ENCODE measurements at regions not wholly inside any gene's neighbourhood (a gene's known extent, or its start where the extent isn't known, plus 50 kb on each side); places are given as distances from the start of the nearest gene placed in this dataset.
A peak's percentile ranks its signal among the peaks of the same experiment; 100 is the strongest.

- Histone ChIP-seq H3K27ac (ENCODE audit: low read depth, low read length) (no peak overlapping the region), H3K27me3 (ENCODE audit: control insufficient read depth in 2 of 2, insufficient read depth in 2 of 2, low read length in 2 of 2) (no peaks in the 10 kb centered on the region), H3K4me3 (ENCODE audit: low read length) (no peak overlapping the region), H3K36me3 (ENCODE audit: control insufficient read depth in 2 of 3, insufficient read depth in 3 of 3, low read length in 3 of 3) (no peaks in the 10 kb centered on the region), H3K4me1 (ENCODE audit: control insufficient read depth in 2 of 2, insufficient read depth in 2 of 2, low read length in 2 of 2) (no peaks in the 10 kb centered on the region), H3K9me3 (ENCODE audit: control insufficient read depth in 2 of 3, low read length in 3 of 3) (no peaks in the 10 kb centered on the region)
- H3K27ac Mint-ChIP-seq: no peak overlapping the region
- ChIA-PET CTCF (no interaction called here), POLR2A (no interaction called here)
- peaks cover 0 to 8% (median 5%) of the 10 kb centered on the region in 7 donors for H3K4me1 Mint-ChIP-seq
- H3K27me3 Mint-ChIP-seq: peaks cover 0 to 8% (median 0%) of the 10 kb centered on the region in 5 donors
- intact Hi-C loops (cut with micrococcal nuclease): no loop called here
- H3K4me3 Mint-ChIP-seq: no peak overlapping the region
- DNase-seq: no peak
- no peak for ATAC-seq
- H3K36me3 Mint-ChIP-seq: no peaks in the 10 kb centered on the region
- H3K9me3 Mint-ChIP-seq: peaks cover 0 to 5% (median 0%) of the 10 kb centered on the region in 11 donors
Observed at GRCh38 chr1:87511449-87511848, 182.8 kb downstream of the LMO4 start.

GRCh38 chr1:87512431-87512830 lies 183.8 kb downstream of the LMO4 start:
- H3K4me1 Mint-ChIP-seq: no peaks in the 10 kb centered on the region
- CTCF ChIA-PET: no interaction called here
- intact Hi-C loops (cut with micrococcal nuclease): no loop called here
- no peaks in the 10 kb centered on the region for H3K4me1 ChIP-seq (ENCODE audit: control insufficient read depth in 2 of 2, insufficient read depth in 2 of 2, low read length in 2 of 2)
- peaks cover 0 to 5% (median 0%) of the 10 kb centered on the region in 5 donors for H3K27me3 Mint-ChIP-seq
- H3K27ac ChIP-seq (ENCODE audit: low read depth, low read length): no peak overlapping the region
- no peaks in the 10 kb centered on the region for H3K36me3 ChIP-seq (ENCODE audit: control insufficient read depth in 2 of 3, insufficient read depth in 3 of 3, low read length in 3 of 3)
- POLR2A ChIA-PET: no interaction called here
- ATAC-seq: no peak
- no peaks in the 10 kb centered on the region for H3K36me3 Mint-ChIP-seq
- H3K27me3 ChIP-seq (ENCODE audit: control insufficient read depth in 2 of 2, insufficient read depth in 2 of 2, low read length in 2 of 2): no peaks in the 10 kb centered on the region
- H3K9me3 ChIP-seq (ENCODE audit: control insufficient read depth in 2 of 3, low read length in 3 of 3): no peaks in the 10 kb centered on the region
- no peak overlapping the region for H3K4me3 ChIP-seq (ENCODE audit: low read length)
- no peak overlapping the region for H3K27ac Mint-ChIP-seq
- peaks cover 0 to 5% (median 0%) of the 10 kb centered on the region in 11 donors for H3K9me3 Mint-ChIP-seq
- DNase-seq: no peak
- no peak overlapping the region for H3K4me3 Mint-ChIP-seq

GRCh38 chr1:87513255-87513654 lies 184.6 kb downstream of the LMO4 start:
- ChIA-PET POLR2A (no interaction called here), CTCF (no interaction called here)
- Histone ChIP-seq H3K4me3 (ENCODE audit: low read length) (no peak overlapping the region), H3K9me3 (ENCODE audit: control insufficient read depth in 2 of 3, low read length in 3 of 3) (no peaks in the 10 kb centered on the region), H3K36me3 (ENCODE audit: control insufficient read depth in 2 of 3, insufficient read depth in 3 of 3, low read length in 3 of 3) (no peaks in the 10 kb centered on the region), H3K4me1 (ENCODE audit: control insufficient read depth in 2 of 2, insufficient read depth in 2 of 2, low read length in 2 of 2) (no peaks in the 10 kb centered on the region), H3K27ac (ENCODE audit: low read depth, low read length) (no peak overlapping the region), H3K27me3 (ENCODE audit: control insufficient read depth in 2 of 2, insufficient read depth in 2 of 2, low read length in 2 of 2) (no peaks in the 10 kb centered on the region)
- intact Hi-C loops (cut with micrococcal nuclease): no loop called here
- Mint-ChIP-seq H3K36me3 (no peaks in the 10 kb centered on the region), H3K4me3 (no peak overlapping the region), H3K27me3 (peaks cover 0 to 5% (median 0%) of the 10 kb centered on the region in 5 donors), H3K9me3 (peaks cover 0 to 5% (median 0%) of the 10 kb centered on the region in 11 donors), H3K27ac (no peak overlapping the region), H3K4me1 (no peaks in the 10 kb centered on the region)
- DNase-seq (no peak), ATAC-seq (no peak)

GRCh38 chr1:87513966-87514660 lies 185.4 kb downstream of the LMO4 start:
- ATAC-seq (no peak), DNase-seq (no peak)
- Histone ChIP-seq H3K27me3 (ENCODE audit: control insufficient read depth in 2 of 2, insufficient read depth in 2 of 2, low read length in 2 of 2) (no peaks in the 10 kb centered on the region), H3K4me3 (ENCODE audit: low read length) (no peak overlapping the region), H3K9me3 (ENCODE audit: control insufficient read depth in 2 of 3, low read length in 3 of 3) (no peaks in the 10 kb centered on the region), H3K27ac (ENCODE audit: low read depth, low read length) (no peak overlapping the region), H3K4me1 (ENCODE audit: control insufficient read depth in 2 of 2, insufficient read depth in 2 of 2, low read length in 2 of 2) (no peaks in the 10 kb centered on the region), H3K36me3 (ENCODE audit: control insufficient read depth in 2 of 3, insufficient read depth in 3 of 3, low read length in 3 of 3) (no peaks in the 10 kb centered on the region)
- no peaks in the 10 kb centered on the region for H3K36me3 Mint-ChIP-seq
- peaks cover 0 to 2% (median 0%) of the 10 kb centered on the region in 5 donors for H3K27me3 Mint-ChIP-seq
- peaks cover 0 to 5% (median 0%) of the 10 kb centered on the region in 11 donors for H3K9me3 Mint-ChIP-seq
- H3K4me1 Mint-ChIP-seq: no peaks in the 10 kb centered on the region
- intact Hi-C loops (cut with micrococcal nuclease): no loop called here
- H3K4me3 Mint-ChIP-seq: no peak overlapping the region
- ChIA-PET CTCF (no interaction called here), POLR2A (no interaction called here)
- H3K27ac Mint-ChIP-seq: no peak overlapping the region

- Histone ChIP-seq H3K36me3 (ENCODE audit: control insufficient read depth in 2 of 3, insufficient read depth in 3 of 3, low read length in 3 of 3) (no peaks in the 10 kb centered on the region), H3K27me3 (ENCODE audit: control insufficient read depth in 2 of 2, insufficient read depth in 2 of 2, low read length in 2 of 2) (no peaks in the 10 kb centered on the region), H3K27ac (ENCODE audit: low read depth, low read length) (no peak overlapping the region), H3K4me3 (ENCODE audit: low read length) (no peak overlapping the region), H3K4me1 (ENCODE audit: control insufficient read depth in 2 of 2, insufficient read depth in 2 of 2, low read length in 2 of 2) (no peaks in the 10 kb centered on the region), H3K9me3 (ENCODE audit: control insufficient read depth in 2 of 3, low read length in 3 of 3) (no peaks in the 10 kb centered on the region)
- Mint-ChIP-seq H3K27ac (no peak overlapping the region), H3K9me3 (peaks cover 0 to 6% (median 0%) of the 10 kb centered on the region in 11 donors), H3K4me3 (no peak overlapping the region), H3K4me1 (no peaks in the 10 kb centered on the region), H3K27me3 (peaks cover 0 to under 1% (median 0%) of the 10 kb centered on the region in 5 donors), H3K36me3 (no peaks in the 10 kb centered on the region)
- intact Hi-C loops (cut with micrococcal nuclease): no loop called here
- CTCF ChIA-PET: no interaction called here
- DNase-seq: no peak
- POLR2A ChIA-PET: no interaction called here
- ATAC-seq: no peak
Observed at GRCh38 chr1:87515781-87516180, 187.1 kb downstream of the LMO4 start.

- Mint-ChIP-seq H3K27ac (no peak overlapping the region), H3K36me3 (no peaks in the 10 kb centered on the region), H3K4me3 (no peak overlapping the region), H3K9me3 (peaks cover 0 to 7% (median 2%) of the 10 kb centered on the region in 11 donors), H3K4me1 (no peaks in the 10 kb centered on the region), H3K27me3 (peaks cover 0 to 5% (median 4%) of the 10 kb centered on the region in 5 donors)
- intact Hi-C loops (cut with micrococcal nuclease): no loop called here
- no peak overlapping the region for H3K4me3 ChIP-seq (ENCODE audit: low read length)
- ChIA-PET POLR2A (no interaction called here), CTCF (no interaction called here)
- no peak overlapping the region for H3K27ac ChIP-seq (ENCODE audit: low read depth, low read length)
- no peaks in the 10 kb centered on the region for H3K9me3 ChIP-seq (ENCODE audit: control insufficient read depth in 2 of 3, low read length in 3 of 3)
- no peaks in the 10 kb centered on the region for H3K4me1 ChIP-seq (ENCODE audit: control insufficient read depth in 2 of 2, insufficient read depth in 2 of 2, low read length in 2 of 2)
- no peak for DNase-seq
- H3K27me3 ChIP-seq (ENCODE audit: control insufficient read depth in 2 of 2, insufficient read depth in 2 of 2, low read length in 2 of 2): no peaks in the 10 kb centered on the region
- no peaks in the 10 kb centered on the region for H3K36me3 ChIP-seq (ENCODE audit: control insufficient read depth in 2 of 3, insufficient read depth in 3 of 3, low read length in 3 of 3)
- ATAC-seq: no peak
Observed at GRCh38 chr1:87518794-87519193, 190.1 kb downstream of the LMO4 start.

GRCh38 chr1:87521452-87521851 lies 192.8 kb downstream of the LMO4 start:
- no peak overlapping the region for H3K4me3 ChIP-seq (ENCODE audit: low read length)
- ChIA-PET POLR2A (no interaction called here), CTCF (interaction anchor here (1.3 kb wide), 1 partner anchor 195 kb away, joined by 3 read pairs; no protein-coding TSS in a partner anchor)
- H3K9me3 ChIP-seq (ENCODE audit: control insufficient read depth in 2 of 3, low read length in 3 of 3): no peaks in the 10 kb centered on the region
- Mint-ChIP-seq H3K9me3 (peaks cover 0 to 7% (median 2%) of the 10 kb centered on the region in 11 donors), H3K27ac (no peak overlapping the region), H3K27me3 (peaks cover 3 to 14% (median 12%) of the 10 kb centered on the region in 5 donors), H3K4me3 (no peak overlapping the region), H3K36me3 (no peaks in the 10 kb centered on the region), H3K4me1 (no peaks in the 10 kb centered on the region)
- no peak for DNase-seq
- H3K27me3 ChIP-seq (ENCODE audit: control insufficient read depth in 2 of 2, insufficient read depth in 2 of 2, low read length in 2 of 2): no peaks in the 10 kb centered on the region
- no peaks in the 10 kb centered on the region for H3K4me1 ChIP-seq (ENCODE audit: control insufficient read depth in 2 of 2, insufficient read depth in 2 of 2, low read length in 2 of 2)
- ATAC-seq: peak; percentile 61
- H3K27ac ChIP-seq (ENCODE audit: low read depth, low read length): no peak overlapping the region
- no peaks in the 10 kb centered on the region for H3K36me3 ChIP-seq (ENCODE audit: control insufficient read depth in 2 of 3, insufficient read depth in 3 of 3, low read length in 3 of 3)
- intact Hi-C loops (cut with micrococcal nuclease): no loop called here
